ENCODE measurements at regions not wholly inside any gene's neighbourhood (a gene's known extent, or its start where the extent isn't known, plus 50 kb on each side); places are given as distances from the start of the nearest gene placed in this dataset.

DNA sequence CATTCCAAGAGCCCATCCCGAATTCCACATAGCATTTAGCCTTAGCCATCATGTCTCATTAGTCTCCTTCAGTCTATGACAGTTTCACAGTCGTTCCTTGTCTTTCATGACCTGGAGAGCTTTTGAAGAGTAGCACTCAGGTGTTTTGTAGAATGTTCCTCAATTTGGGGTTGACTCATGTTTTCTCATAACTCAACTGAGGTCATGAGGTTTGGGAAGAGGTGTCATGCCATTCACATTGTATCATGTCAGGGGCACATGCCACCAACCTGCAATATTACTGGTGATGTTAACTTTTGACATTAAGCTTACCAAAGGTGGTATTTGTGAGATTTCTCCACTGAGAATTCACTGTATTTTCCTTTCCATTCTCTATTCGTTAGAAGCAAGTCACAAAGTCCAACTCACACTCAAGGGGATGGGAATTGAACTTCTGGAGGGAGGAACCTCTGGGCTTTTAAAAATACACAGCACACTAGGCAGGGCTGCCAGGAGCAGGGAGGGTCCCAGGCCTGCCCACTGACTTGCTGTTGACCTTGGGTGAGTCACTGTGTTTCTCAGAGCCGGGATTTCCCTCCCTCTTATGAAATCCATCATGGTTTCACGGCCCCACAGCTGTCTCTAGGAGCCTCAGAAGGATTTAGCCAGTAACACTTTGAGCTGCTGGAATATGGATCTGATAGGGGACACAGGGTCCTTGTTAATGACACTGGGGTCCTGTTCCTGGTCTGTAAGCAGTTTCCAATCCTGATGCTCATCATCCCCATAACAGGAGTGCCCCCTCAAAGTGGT, 74.4 kb upstream of the TCF7L2 start:
- Histone ChIP-seq H3K27ac (no peak overlapping the region), H3K27me3 (no peaks in the 10 kb centered on the region), H3K9me3 (peaks cover 0 to 32% (median 12%) of the 10 kb centered on the region in 11 donors), H3K4me1 (peaks cover 0 to 10% (median 0%) of the 10 kb centered on the region in 9 donors), H3K4me3 (no peak overlapping the region), H3K36me3 (no peaks in the 10 kb centered on the region)
- 77 to 87% methylated on average over 5 of the region's 5 CpGs for WGBS, 2 donors
- intact Hi-C loops (cut with DNase I) = no loop called here
- TF ChIP-seq, protein P1, sequence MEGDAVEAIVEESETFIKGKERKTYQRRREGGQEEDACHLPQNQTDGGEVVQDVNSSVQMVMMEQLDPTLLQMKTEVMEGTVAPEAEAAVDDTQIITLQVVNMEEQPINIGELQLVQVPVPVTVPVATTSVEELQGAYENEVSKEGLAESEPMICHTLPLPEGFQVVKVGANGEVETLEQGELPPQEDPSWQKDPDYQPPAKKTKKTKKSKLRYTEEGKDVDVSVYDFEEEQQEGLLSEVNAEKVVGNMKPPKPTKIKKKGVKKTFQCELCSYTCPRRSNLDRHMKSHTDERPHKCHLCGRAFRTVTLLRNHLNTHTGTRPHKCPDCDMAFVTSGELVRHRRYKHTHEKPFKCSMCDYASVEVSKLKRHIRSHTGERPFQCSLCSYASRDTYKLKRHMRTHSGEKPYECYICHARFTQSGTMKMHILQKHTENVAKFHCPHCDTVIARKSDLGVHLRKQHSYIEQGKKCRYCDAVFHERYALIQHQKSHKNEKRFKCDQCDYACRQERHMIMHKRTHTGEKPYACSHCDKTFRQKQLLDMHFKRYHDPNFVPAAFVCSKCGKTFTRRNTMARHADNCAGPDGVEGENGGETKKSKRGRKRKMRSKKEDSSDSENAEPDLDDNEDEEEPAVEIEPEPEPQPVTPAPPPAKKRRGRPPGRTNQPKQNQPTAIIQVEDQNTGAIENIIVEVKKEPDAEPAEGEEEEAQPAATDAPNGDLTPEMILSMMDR (IDR thresholded peaks at IDR 0.05) = no peak
- DNase-seq (no peak), ATAC-seq (no peak)

DNA sequence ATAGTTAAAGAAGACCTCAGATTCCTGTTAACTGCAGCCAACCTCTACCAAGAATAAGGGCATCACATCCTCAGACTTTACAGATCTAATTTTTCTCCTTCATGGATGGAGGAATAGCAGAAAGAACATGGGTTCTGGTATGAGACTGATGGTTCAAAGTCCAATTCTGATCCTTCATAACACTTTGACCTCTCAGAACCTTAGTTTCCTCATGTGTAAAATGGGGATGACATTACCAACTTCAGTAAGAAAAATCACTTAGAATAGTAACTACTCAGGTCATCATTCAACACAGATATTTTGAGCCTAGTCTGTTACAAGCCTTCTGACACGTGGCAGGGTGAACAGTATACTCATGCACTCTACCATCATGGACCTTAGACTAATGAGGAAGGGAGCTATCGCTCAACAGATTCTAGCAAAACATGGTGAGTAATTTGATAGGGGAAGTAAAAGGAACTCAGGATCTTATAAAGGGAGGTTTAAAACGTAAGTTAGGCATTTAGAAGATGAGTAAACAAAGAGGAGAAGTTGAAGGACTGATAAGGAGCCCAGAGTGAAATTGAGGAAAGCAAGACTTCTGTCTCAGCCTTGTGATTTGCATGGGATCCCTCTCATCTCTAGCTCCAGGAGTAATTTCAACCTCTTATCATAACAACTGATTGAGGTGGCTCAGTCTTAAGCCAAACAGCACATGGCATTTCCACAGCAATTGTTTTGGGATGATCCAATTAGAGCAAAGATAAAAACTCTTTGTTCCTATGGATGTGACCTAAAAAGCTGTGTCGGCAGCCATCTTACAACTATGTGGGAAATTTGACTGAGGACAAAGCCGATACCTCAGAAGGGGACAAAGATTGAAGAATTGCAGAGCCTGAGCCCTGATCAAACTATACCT, 69.2 kb upstream of the TCF7L2 start:
- Histone ChIP-seq H3K27ac (no peak overlapping the region), H3K4me3 (no peak overlapping the region), H3K27me3 (no peaks in the 10 kb centered on the region), H3K9me3 (no peaks in the 10 kb centered on the region), H3K4me1 (peaks cover 0 to 6% (median 0%) of the 10 kb centered on the region in 9 donors), H3K36me3 (no peaks in the 10 kb centered on the region)
- WGBS, 2 donors = 60 to 67% methylated on average over 5 of the region's 5 CpGs
- TF ChIP-seq, protein P1 (IDR thresholded peaks at IDR 0.05) = no peak
- no peak for DNase-seq
- no peak for ATAC-seq
- intact Hi-C loops (cut with DNase I) = no loop called here

DNA sequence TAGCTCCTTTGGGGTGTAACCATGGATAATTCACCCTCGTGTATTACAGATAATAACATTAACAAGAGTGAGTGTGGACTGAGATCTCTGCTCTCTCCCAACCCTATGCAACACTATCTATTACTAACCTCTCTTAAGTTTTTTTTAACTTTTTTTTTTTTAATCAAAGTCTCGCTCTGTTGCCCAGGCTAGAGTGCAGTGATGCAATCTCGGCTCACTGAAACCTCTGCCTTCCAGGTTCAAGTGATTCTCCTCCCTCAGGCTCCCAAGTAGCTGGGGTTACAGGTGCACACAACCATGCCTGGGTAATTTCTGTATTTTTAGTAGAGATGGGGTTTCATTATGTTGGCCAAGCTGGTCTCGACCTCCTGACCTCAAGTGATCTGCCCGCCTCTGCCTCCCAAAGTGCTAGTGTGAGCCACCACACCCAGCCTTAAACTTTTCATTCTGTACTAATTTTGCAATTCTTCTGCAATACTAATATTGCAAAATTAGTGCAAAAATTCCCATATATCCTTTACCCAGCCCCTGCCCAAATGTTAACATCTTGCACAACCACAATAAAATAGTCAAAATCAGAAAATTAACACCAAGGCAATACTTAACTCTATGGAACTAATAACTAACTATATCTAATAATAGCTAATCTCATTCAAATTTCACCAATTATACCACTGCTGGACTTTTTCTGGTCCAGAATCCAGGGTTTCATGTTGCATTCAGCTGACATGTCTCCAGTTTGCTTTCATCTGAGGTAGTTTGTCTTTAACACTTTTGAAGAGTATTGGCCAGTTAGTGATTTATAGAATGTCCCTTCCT, 66.5 kb upstream of the TCF7L2 start:
- Histone ChIP-seq H3K9me3 (no peaks in the 10 kb centered on the region), H3K36me3 (no peaks in the 10 kb centered on the region), H3K4me1 (no peaks in the 10 kb centered on the region), H3K4me3 (no peak overlapping the region), H3K27me3 (no peaks in the 10 kb centered on the region), H3K27ac (no peak overlapping the region)
- ATAC-seq (no peak), DNase-seq (no peak)
- intact Hi-C loops (cut with DNase I) = no loop called here
- WGBS, 2 donors = 91 to 95% methylated on average over 5 of the region's 5 CpGs
- TF ChIP-seq, protein P1 (IDR thresholded peaks at IDR 0.05) = no peak

DNA sequence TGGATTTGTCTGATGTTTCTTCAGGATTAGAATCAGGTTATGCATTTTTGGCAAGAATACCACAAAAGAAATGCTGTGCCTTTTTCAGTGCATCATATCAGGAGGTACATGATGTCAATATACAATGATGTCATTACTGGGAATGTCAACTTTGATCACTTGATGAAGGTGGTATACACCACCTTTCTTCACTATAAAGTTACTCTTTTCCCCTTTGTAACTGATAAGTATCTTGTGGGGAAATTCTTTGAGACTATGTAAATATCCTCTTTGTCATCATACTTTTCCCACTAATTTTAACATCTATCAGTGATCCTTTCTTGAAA, 65.9 kb upstream of the TCF7L2 start:
- TF ChIP-seq, protein P1 (IDR thresholded peaks at IDR 0.05) = no peak
- Histone ChIP-seq H3K27me3 (no peaks in the 10 kb centered on the region), H3K4me1 (no peaks in the 10 kb centered on the region), H3K36me3 (no peaks in the 10 kb centered on the region), H3K9me3 (no peaks in the 10 kb centered on the region), H3K27ac (no peak overlapping the region), H3K4me3 (no peak overlapping the region)
- intact Hi-C loops (cut with DNase I) = no loop called here
- no peak for ATAC-seq
- DNase-seq = no peak
